H1 (cell line): ENCODE measurements at regions not wholly inside any gene's neighbourhood (a gene's known extent, or its start where the extent isn't known, plus 50 kb on each side); places are given as distances from the start of the nearest gene placed in this dataset.

Experiments
- KDM5A ChIP-seq: fragments of 200-600 bp; IDR thresholded peaks from 2 replicates; pipeline ENCODE4 v1.7.1; 2012; ENCODE audit warnings: mild to moderate bottlenecking, low read length, inconsistent platforms, mixed read lengths
- MAX ChIP-seq: IDR thresholded peaks from 2 replicates; pipeline ENCODE4 v1.6.1; 2012; ENCODE audit warnings: inconsistent platforms

- TF ChIP-seq KDM5A (no peak), MAX (no peak)
These were observed 507.5 kb upstream of the FSHR start (continued) for GRCh38 chr2:49661809-49662208.
